Parathyroid adenoma (tissue), 2 donors: ENCODE measurements at regions not wholly inside any gene's neighbourhood (a gene's known extent, or its start where the extent isn't known, plus 50 kb on each side); places are given as distances from the start of the nearest gene placed in this dataset.

Experiments
- H2AFZ ChIP-seq: fragments of 300-600 bp; sonication (generic); one replicate; pipeline ENCODE4 v1.7.0; 2017; ENCODE audit warnings: antibody characterized with exemption, mild to moderate bottlenecking
- H3K27ac ChIP-seq: fragments of 300-600 bp; sonication (generic); one replicate; pipeline ENCODE4 v1.7.0; 2017
- H3K27me3 ChIP-seq: fragments of 300-600 bp; sonication (generic); one replicate; pipeline ENCODE4 v1.7.0; 2017; ENCODE audit warnings: low read length; ENCODE audit not compliant: control insufficient read depth, insufficient read depth
- H3K36me3 ChIP-seq: fragments of 300-600 bp; sonication (generic); one replicate; pipeline ENCODE4 v1.7.0; 2017; ENCODE audit warnings: low read length; ENCODE audit not compliant: control insufficient read depth, insufficient read depth
- H3K4me1 ChIP-seq: fragments of 300-600 bp; sonication (generic); one replicate; pipeline ENCODE4 v1.7.0; 2017; ENCODE audit warnings: control low read depth
- H3K4me2 ChIP-seq: fragments of 300-600 bp; sonication (generic); one replicate; pipeline ENCODE4 v1.7.0; 2017; ENCODE audit warnings: low read length
- H3K4me3 ChIP-seq: fragments of 300-600 bp; sonication (generic); one replicate; pipeline ENCODE4 v1.7.0; 2017; ENCODE audit warnings: low read depth, low read length
- H3K79me2 ChIP-seq: fragments of 300-600 bp; sonication (generic); one replicate; pipeline ENCODE4 v1.7.0; 2017; ENCODE audit warnings: control low read depth
- H3K9ac ChIP-seq: fragments of 300-600 bp; sonication (generic); one replicate; pipeline ENCODE4 v1.7.0; 2017; ENCODE audit warnings: mild to moderate bottlenecking
- H3K9me3 ChIP-seq: fragments of 300-600 bp; sonication (generic); one replicate; pipeline ENCODE4 v1.7.0; 2017; ENCODE audit warnings: low read length; ENCODE audit not compliant: control insufficient read depth
- CTCF ChIP-seq: fragments of 300-600 bp; sonication (generic); IDR thresholded peaks from one replicate; pipeline ENCODE4 v1.7.0; 2017; ENCODE audit warnings: antibody characterized with exemption, mild to moderate bottlenecking
- donor health status: primary hyperparathyroidism.

- H3K4me2 ChIP-seq: no peak overlapping the region
- H3K4me1 ChIP-seq: no peaks in the 10 kb centered on the region
- no peaks in the 10 kb centered on the region for H3K79me2 ChIP-seq
- H3K36me3 ChIP-seq: no peaks in the 10 kb centered on the region
- no peak for TF ChIP-seq CTCF
- H3K27ac ChIP-seq: no peak overlapping the region
- no peak overlapping the region for H2AFZ ChIP-seq
- no peaks in the 10 kb centered on the region for H3K9me3 ChIP-seq
- no peaks in the 10 kb centered on the region for H3K27me3 ChIP-seq
- no peak overlapping the region for H3K9ac ChIP-seq
- H3K4me3 ChIP-seq: no peak overlapping the region
Measured at GRCh38 chr12:97005174-97005573, 98.1 kb downstream of the NEDD1 start.

GRCh38 chr12:97005646-97006045 lies 98.6 kb downstream of the NEDD1 start:
- H3K4me1 ChIP-seq: no peaks in the 10 kb centered on the region
- H3K36me3 ChIP-seq: no peaks in the 10 kb centered on the region
- no peak overlapping the region for H3K27ac ChIP-seq
- no peaks in the 10 kb centered on the region for H3K27me3 ChIP-seq
- H3K79me2 ChIP-seq: no peaks in the 10 kb centered on the region
- no peak for TF ChIP-seq CTCF
- no peak overlapping the region for H2AFZ ChIP-seq
- no peaks in the 10 kb centered on the region for H3K9me3 ChIP-seq
- no peak overlapping the region for H3K4me3 ChIP-seq
- no peak overlapping the region for H3K9ac ChIP-seq
- H3K4me2 ChIP-seq: no peak overlapping the region

- no peaks in the 10 kb centered on the region for H3K4me1 ChIP-seq
- no peak overlapping the region for H3K9ac ChIP-seq
- no peak for TF ChIP-seq CTCF
- no peaks in the 10 kb centered on the region for H3K36me3 ChIP-seq
- H3K27me3 ChIP-seq: no peaks in the 10 kb centered on the region
- no peaks in the 10 kb centered on the region for H3K9me3 ChIP-seq
- no peaks in the 10 kb centered on the region for H3K79me2 ChIP-seq
- no peak overlapping the region for H2AFZ ChIP-seq
- H3K4me2 ChIP-seq: no peak overlapping the region
- no peak overlapping the region for H3K27ac ChIP-seq
- no peak overlapping the region for H3K4me3 ChIP-seq
Measured at GRCh38 chr12:97006585-97006984, 99.5 kb downstream of the NEDD1 start.

- no peaks in the 10 kb centered on the region for H3K36me3 ChIP-seq
- H3K4me3 ChIP-seq: no peak overlapping the region
- H3K79me2 ChIP-seq: no peaks in the 10 kb centered on the region
- no peak overlapping the region for H3K27ac ChIP-seq
- no peak overlapping the region for H3K4me2 ChIP-seq
- H3K9ac ChIP-seq: no peak overlapping the region
- no peaks in the 10 kb centered on the region for H3K27me3 ChIP-seq
- no peak for TF ChIP-seq CTCF
- no peak overlapping the region for H2AFZ ChIP-seq
- no peaks in the 10 kb centered on the region for H3K4me1 ChIP-seq
- H3K9me3 ChIP-seq: no peaks in the 10 kb centered on the region
Measured at GRCh38 chr12:97016163-97016562, 109.1 kb downstream of the NEDD1 start.

- H3K36me3 ChIP-seq: no peaks in the 10 kb centered on the region
- no peaks in the 10 kb centered on the region for H3K79me2 ChIP-seq
- H3K9ac ChIP-seq: no peak overlapping the region
- H3K27ac ChIP-seq: no peak overlapping the region
- H2AFZ ChIP-seq: no peak overlapping the region
- TF ChIP-seq CTCF: no peak
- H3K4me1 ChIP-seq: no peaks in the 10 kb centered on the region
- H3K4me3 ChIP-seq: no peak overlapping the region
- no peak overlapping the region for H3K4me2 ChIP-seq
- H3K9me3 ChIP-seq: no peaks in the 10 kb centered on the region
- no peaks in the 10 kb centered on the region for H3K27me3 ChIP-seq
Measured at GRCh38 chr12:97017213-97017612, 110.2 kb downstream of the NEDD1 start.
